Keratinocyte (primary cell): ENCODE measurements at regions not wholly inside any gene's neighbourhood (a gene's known extent, or its start where the extent isn't known, plus 50 kb on each side); places are given as distances from the start of the nearest gene placed in this dataset.

ENCODE experiments used
- DNase-seq: peaks from one replicate; pipeline ENCODE4 v3.0.0-alpha.2; 2011; ENCODE audit warnings: low read depth, missing footprints, low spot score
- FAIRE-seq: peaks from 2 replicates; lab custom pipeline; 2011; peaks lifted over from hg19 to GRCh38; lab: Jason Lieb, UNC
- H2AFZ ChIP-seq: 2 replicates; pipeline ENCODE4 v1.6.0; 2012; ENCODE audit warnings: low read length, control low read depth, inconsistent platforms; ENCODE audit not compliant: control insufficient read depth
- H3K27ac ChIP-seq: 2 replicates; pipeline ENCODE4 v1.5.1; 2011; ENCODE audit warnings: low read length; ENCODE audit not compliant: control insufficient read depth, insufficient read depth
- H3K27me3 ChIP-seq: 3 replicates; pipeline ENCODE4 v1.6.0; 2011; ENCODE audit warnings: low read length; ENCODE audit not compliant: control insufficient read depth, insufficient read depth; ENCODE audit errors: extremely low read depth
- H3K36me3 ChIP-seq, 2 experiments: 2 replicates in 1 of 2; 3 replicates in 1 of 2; pipeline ENCODE4 v1.5.1; 2011; ENCODE audit warnings: low read length in 2 of 2, mild to moderate bottlenecking in 1 of 2; ENCODE audit not compliant: control insufficient read depth in 2 of 2, insufficient read depth in 2 of 2; ENCODE audit errors: extremely low read depth in 1 of 2
- H3K4me1 ChIP-seq: 3 replicates; pipeline ENCODE4 v1.5.1; 2011; ENCODE audit warnings: low read length; ENCODE audit not compliant: control insufficient read depth, insufficient read depth; ENCODE audit errors: extremely low read depth
- H3K4me2 ChIP-seq: 3 replicates; pipeline ENCODE4 v1.6.0; 2011; ENCODE audit warnings: low read depth, low read length; ENCODE audit not compliant: control insufficient read depth, insufficient read depth; ENCODE audit errors: extremely low read depth
- H3K4me3 ChIP-seq, 3 experiments: fragments of 200-600 bp in 1 of 3; sonication (generic) in 1 of 3; 2 replicates in 2 of 3; 3 replicates in 1 of 3; pipeline ENCODE4 v1.5.1; 2011 to 2016; ENCODE audit warnings: low read length in 3 of 3, mild to moderate bottlenecking in 3 of 3, control low read depth in 2 of 3, inconsistent platforms in 1 of 3, low read depth in 1 of 3, mixed read lengths in 1 of 3, mixed run types in 1 of 3, moderate library complexity in 1 of 3; ENCODE audit not compliant: control insufficient read depth in 2 of 3, insufficient read depth in 2 of 3; ENCODE audit errors: extremely low read depth in 1 of 3
- H3K79me2 ChIP-seq: 2 replicates; pipeline ENCODE4 v1.6.0; 2012; ENCODE audit warnings: low read length; ENCODE audit not compliant: control insufficient read depth, insufficient read depth
- H3K9ac ChIP-seq: 3 replicates; pipeline ENCODE4 v1.6.0; 2011; ENCODE audit warnings: low read length; ENCODE audit not compliant: control insufficient read depth, insufficient read depth; ENCODE audit errors: extremely low read depth
- H3K9me1 ChIP-seq: 3 replicates; pipeline ENCODE4 v1.6.0; 2011; ENCODE audit warnings: low read length; ENCODE audit not compliant: control insufficient read depth, insufficient read depth; ENCODE audit errors: extremely low read depth
- H3K9me3 ChIP-seq: 2 replicates; pipeline ENCODE4 v1.5.1; 2012; ENCODE audit warnings: low read depth, low read length; ENCODE audit not compliant: control insufficient read depth
- H4K20me1 ChIP-seq: 3 replicates; pipeline ENCODE4 v1.6.0; 2011; ENCODE audit warnings: low read length; ENCODE audit not compliant: control insufficient read depth, insufficient read depth; ENCODE audit errors: extremely low read depth
- CTCF ChIP-seq, 3 experiments: IDR thresholded peaks in 1 of 3; conservative IDR thresholded peaks in 1 of 3; optimal IDR thresholded peaks in 1 of 3; 2 replicates in 2 of 3; 3 replicates in 1 of 3; pipeline versions ENCODE3 to v1.5.1; 2011; ENCODE audit warnings: low read length in 3 of 3, mild to moderate bottlenecking in 3 of 3, moderate library complexity in 2 of 3, control low read depth in 1 of 3, inconsistent platforms in 1 of 3; ENCODE audit not compliant: insufficient read depth in 2 of 3; ENCODE audit errors: extremely low read depth in 1 of 3
- EZH2 ChIP-seq: IDR thresholded peaks from one replicate; pipeline ENCODE4 v1.6.1; 2012; ENCODE audit warnings: inconsistent platforms, mild to moderate bottlenecking, low read length, moderate library complexity
- dilution Hi-C: fragments of 300-500 bp; cut with MboI; formaldehyde crosslinking; loops from one replicate; pipeline ENCODE4 v1.7.0; 2020; ENCODE audit warnings: low sequenced_read_pairs; ENCODE audit not compliant: extremely low pct_ligation_motif_present

DNA sequence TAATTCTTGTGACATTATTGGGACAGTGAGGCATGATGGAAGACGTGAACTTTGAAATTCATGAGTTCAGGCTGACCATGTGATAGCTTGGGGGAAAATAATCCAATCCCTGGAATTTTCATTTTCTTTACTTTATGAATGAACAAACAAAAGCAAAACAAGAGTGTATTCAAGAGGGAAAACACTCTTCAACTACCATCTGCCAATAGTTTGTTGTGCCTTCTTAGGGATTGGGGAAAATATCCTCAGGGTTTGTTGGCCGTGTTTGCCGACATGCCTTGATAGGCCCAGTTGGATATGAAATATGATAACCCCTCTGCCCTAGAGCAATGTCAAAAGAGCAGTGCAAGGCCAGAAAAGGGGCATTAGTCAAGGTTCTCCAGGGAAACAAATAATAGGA lies 80.8 kb upstream of the CLNK start:
- H3K36me3 ChIP-seq, result no peaks in the 10 kb centered on the region
- no peak overlapping the region for H3K27ac ChIP-seq
- H3K4me3 ChIP-seq, result no peak overlapping the region
- H3K9me1 ChIP-seq, result no peaks in the 10 kb centered on the region
- no peaks in the 10 kb centered on the region for H3K4me1 ChIP-seq
- H3K9ac ChIP-seq, result no peak overlapping the region
- H3K27me3 ChIP-seq, result no peaks in the 10 kb centered on the region
- H3K4me2 ChIP-seq, result no peak overlapping the region
- no peak for TF ChIP-seq EZH2
- TF ChIP-seq CTCF (optimal IDR thresholded peaks at IDR 0.05 in 1 of 3, IDR thresholded peaks at IDR 0.05 in 1 of 3, conservative IDR thresholded peaks at IDR 0.05 in 1 of 3; ENCODE audit: extremely low read depth in 1 of 3, insufficient read depth in 2 of 3, low read length in 3 of 3), result no peak
- no peaks in the 10 kb centered on the region for H3K9me3 ChIP-seq
- FAIRE-seq, result no peak
- dilution Hi-C loops, result no loop called here
- H4K20me1 ChIP-seq, result no peaks in the 10 kb centered on the region
- H3K79me2 ChIP-seq, result no peaks in the 10 kb centered on the region
- no peak overlapping the region for H2AFZ ChIP-seq
- DNase-seq, result no peak

GRCh38 chr4:10762561-10762960 lies 78.0 kb upstream of the CLNK start:
- Histone ChIP-seq H3K27me3 (no peaks in the 10 kb centered on the region), H3K9me3 (no peaks in the 10 kb centered on the region), H3K4me3 (no peak overlapping the region), H4K20me1 (no peaks in the 10 kb centered on the region), H3K4me2 (no peak overlapping the region), H3K27ac (no peak overlapping the region), H3K79me2 (no peaks in the 10 kb centered on the region), H2AFZ (no peak overlapping the region), H3K36me3 (no peaks in the 10 kb centered on the region), H3K9me1 (no peaks in the 10 kb centered on the region), H3K9ac (no peak overlapping the region), H3K4me1 (no peaks in the 10 kb centered on the region)
- dilution Hi-C loops, result no loop called here
- no peak for DNase-seq
- no peak for FAIRE-seq
- TF ChIP-seq CTCF (optimal IDR thresholded peaks at IDR 0.05 in 1 of 3, IDR thresholded peaks at IDR 0.05 in 1 of 3, conservative IDR thresholded peaks at IDR 0.05 in 1 of 3; ENCODE audit: extremely low read depth in 1 of 3, insufficient read depth in 2 of 3, low read length in 3 of 3), result no peak
- TF ChIP-seq EZH2, result no peak
